NOMO-1 (cell line): ENCODE measurements at regions not wholly inside any gene's neighbourhood (a gene's known extent, or its start where the extent isn't known, plus 50 kb on each side); places are given as distances from the start of the nearest gene placed in this dataset.
"Not testable (repeated sequence)": the region's sequence is repeated elsewhere in the genome, so short reads cannot be mapped to it uniquely, and the experiment has no call there.

Experiments used
- DNase-seq, 2 experiments: peaks; one replicate each; lab custom pipeline; 2025; ENCODE audit not compliant: unreplicated experiment in 2 of 2; lab: John Stamatoyannopoulos, UW

DNA sequence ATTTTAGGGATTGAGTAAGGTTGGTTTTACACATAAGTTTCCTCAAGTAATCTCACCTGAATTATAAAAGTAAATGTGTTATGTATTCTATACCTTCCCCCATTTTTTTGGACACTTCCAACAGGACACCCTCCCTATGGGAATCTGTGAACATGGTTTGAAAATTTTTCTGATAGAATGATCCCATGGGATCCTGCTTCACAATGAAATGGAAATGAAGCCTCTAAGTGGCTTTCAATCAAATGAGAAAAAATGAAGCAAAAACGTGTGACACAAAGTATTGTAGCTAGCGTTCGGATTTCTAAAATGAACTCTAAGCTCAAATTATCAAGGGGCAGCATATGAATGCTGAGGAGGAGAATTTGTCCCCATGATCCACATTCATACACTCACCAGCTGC, 1006.8 kb downstream of the ADGRL2 start:
- DNase-seq = no peak

DNA sequence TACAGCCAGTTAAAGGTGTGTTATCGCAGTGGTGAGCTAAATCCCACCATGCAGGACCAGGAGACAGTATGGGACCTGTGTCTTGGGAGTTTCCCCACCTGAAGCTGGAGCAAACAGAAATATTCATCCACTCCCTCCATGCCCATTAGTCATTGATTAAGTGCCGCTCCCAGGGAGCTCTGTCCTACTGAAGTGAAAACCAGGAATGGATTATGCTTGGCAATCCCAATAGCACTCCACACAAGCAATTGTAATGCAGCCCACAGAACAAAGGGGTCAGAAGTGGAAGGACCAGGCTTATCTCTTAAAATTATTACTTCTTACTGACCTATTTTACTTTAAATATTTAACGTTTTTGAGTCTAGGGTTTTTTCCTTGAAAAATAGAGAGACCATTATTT, 1005.4 kb downstream of the ADGRL2 start:
- no peak for DNase-seq

DNA sequence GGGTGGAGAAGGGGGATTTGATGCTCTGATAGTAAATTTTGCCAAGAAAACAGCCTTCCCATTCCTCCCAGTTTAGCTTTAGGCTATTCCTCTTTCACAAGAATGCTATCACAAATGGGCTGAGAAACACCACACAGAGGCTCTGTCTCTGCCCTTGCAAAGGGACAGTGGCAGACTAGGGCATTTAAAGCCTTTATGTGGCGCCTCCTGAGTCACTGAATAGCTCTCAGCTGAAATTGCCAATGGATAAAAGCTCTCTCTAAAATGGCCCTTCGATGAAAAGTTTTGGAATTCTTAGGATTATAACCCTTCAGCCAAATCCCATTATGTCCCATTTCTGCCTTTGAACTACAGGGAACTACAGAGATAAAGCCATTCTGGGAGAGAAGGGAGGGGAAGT, 1000.4 kb downstream of the ADGRL2 start:
- no peak for DNase-seq

DNA sequence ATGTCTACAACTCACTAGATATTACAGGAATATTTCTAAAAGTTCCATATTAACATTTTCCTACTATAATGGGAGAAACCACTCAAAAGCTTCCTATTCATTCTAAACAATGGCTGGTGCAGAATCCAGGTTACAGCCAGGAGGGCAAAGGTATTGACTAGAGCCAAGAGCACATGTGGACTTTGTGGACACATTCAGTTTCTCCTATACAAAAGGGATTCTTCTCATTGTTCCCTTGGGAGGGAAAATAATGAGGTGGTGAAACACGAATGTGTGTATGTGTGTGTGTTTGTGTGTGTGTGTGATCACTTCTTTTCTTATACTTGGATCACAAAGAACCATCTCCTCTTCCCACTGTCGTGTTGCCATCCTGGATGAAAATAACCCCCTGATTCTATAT, 1000.0 kb downstream of the ADGRL2 start:
- no peak for DNase-seq

DNA sequence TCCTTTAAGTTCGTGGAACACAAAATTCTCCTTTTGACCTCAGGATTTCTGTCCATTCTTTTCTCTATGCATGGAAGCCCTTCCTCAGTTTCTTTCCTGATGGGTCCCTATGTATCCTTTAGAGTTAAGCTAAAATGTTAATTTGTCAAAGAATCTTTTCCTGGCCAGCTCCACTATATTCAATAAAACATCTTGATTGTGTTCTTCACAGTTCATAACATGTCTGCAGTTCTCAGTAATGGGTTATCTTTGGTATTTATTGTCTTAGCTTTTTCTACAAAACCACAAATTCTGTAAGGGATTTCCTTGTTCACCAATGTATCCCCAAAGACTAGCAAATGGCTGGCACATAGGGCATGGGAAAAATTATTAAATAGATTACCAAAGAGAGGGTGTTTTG, 998.5 kb downstream of the ADGRL2 start:
- DNase-seq = no peak

DNA sequence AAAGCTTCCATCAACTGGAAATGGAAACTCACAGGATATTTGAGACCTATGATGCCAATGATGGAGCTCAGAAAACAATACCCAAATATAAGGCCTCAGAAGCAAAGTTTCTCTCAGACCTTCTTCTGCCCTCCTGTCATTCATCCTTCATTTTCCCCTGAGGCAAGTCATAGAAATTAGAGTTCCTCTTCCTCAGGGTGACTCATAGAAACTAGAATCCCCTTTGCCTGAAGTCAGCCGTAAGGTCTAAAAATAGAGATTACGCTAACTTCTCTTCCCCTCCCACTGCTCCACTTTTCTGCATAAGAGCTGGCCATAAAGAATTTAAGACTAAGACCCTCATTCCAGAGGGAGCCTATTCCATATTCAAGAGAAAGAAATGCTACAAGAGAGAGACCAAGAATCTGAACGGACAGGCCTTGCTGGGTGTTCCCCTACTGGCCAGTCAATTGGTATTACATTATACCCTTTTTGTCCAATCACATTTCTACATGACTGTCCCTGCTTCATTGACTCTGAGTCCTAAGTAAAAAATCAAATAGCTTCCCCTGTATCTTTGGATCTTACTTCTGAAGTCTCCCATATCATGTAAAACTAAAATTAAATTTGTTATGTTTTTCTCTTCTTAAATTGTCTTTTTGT, 994.9 kb downstream of the ADGRL2 start:
- peak; percentile 52 to 79 for DNase-seq

DNA sequence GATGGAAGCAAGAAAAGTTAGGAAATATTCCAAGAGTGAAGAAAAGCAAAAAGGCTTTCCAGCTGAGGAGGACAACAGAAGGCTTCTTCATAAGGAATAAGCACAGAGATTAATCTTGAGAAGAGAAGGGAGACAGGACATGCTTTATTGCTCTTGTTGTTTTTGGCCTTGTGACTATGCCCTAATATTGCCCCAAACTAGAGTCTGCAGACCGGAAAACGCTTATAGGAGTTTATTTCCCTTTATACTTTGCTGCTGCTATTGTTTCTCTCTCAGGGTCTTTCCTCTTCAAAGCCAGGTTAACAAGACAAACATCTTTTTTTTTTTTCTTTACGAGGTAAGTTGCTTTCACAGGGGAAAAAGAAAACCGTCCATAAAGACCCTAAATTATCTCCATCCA, 991.4 kb downstream of the ADGRL2 start:
- DNase-seq = no peak

DNA sequence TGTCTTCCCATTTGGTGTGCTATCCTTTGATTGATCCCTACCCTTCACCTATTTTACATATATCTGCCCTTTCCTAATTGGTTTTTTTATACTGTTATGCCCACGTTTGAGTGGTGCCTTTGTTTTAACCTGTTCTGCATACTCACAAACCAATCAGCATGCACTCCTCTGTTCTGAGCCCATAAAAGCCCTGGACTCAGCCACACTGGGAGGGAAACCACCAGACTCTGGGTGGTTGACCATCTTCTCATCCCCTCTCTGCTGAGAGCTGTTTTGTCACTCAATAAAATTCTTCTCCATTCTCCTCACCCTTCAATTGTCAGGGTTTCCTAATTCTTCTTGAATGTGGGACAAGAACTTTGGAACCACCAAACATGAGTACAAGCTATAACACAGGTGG, 989.8 kb downstream of the ADGRL2 start:
- no peak for DNase-seq

DNA sequence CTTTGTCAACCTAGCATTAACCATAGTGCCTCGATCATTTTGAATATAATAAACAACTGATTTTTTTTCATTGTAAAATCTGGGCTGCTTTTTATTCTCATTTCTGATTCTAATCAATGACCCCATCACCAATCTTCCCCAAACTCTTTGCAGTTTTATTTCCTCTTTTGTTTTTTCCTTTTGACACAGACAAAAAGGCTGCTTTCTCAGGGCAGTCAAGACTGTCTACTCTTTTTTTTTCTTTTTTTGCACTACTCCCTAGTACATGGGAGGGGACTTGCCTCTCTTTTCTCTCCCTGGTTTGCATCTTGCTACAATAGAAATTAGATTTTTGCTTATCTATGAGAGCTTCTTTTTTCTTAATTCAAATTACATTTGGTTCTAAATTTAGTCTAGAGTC, 987.9 kb downstream of the ADGRL2 start:
- peak in 1 of 2 experiments; percentile 5 for DNase-seq

DNA sequence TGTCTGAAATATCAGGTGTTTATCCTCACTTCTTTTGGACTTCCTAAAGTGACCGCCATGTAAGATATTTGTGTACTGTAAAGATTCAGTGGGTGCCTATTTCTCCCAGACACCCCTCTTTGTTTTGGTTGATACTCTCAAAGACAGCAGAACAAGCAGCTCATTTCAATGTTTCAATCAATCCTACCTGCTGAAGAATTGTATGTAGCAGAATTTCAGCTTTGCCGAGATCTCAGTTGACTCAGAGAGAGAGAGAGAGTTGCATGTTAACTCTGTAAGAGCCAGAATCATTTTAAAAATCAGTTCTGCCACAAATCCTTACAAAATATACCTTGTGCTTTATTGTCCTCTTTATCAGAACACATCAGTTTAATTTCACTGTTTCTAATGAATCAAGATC, 987.3 kb downstream of the ADGRL2 start:
- DNase-seq = no peak

DNA sequence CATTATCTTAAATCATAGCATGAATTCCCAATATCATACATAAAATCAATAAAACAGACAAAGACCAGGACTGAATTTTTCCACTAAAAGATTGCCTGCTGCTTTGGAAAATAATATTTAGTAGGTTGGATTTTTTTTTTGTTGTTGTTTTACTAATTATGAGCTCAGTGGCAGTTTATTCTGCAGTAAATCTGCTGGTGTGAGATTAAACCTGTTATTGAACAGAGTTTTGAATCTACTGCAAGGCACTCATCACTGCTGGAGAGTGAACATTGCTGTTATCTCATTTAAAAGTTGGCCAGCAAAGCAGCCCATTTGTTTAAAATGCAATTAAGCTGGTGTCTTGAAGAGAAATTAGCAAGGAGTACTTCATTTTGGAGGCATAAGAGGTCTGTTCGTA, 986.1 kb downstream of the ADGRL2 start:
- DNase-seq = no peak

DNA sequence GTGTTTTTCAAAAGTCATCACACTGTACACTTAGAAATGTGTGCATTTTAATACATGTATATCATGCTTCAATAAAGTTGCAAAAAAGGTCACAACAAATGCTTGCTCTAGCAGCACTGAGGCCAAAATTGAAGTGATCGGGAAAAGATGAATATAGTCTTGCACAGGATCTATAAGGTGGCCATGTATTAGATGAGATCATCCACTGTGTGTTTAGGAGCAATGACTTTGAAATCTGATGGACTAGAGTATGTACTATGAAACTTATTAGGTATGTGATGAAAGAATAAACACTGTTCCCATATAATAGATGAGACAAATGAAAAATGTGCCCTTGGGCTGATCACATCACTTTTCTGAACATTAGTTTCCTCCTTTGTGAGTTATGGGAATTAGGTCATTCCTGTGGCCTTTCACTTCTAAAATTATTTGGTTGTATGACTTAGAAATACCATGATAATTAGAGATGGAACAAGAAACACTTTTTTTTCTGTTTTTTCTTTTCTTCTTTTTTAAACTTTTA, 984.6 kb downstream of the ADGRL2 start:
- DNase-seq = no peak

DNA sequence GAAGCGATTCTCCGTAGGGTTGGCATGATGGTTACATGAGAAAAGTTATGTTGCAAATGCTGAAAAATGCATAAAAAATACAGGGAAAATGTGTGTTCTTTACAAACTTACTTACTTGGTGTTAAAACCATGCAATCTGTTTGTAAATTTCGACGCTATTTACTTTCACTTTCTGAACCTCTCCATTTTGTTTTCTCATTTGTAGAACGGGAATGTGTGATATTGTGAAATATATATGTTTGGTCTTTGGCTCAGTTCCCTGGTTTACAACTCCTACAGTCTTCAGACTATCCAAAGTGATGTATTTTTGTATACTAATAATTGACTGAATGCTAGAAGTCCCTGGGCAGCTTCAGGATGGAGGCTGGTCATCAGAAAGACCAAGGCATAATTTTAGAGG, 982.3 kb downstream of the ADGRL2 start:
- DNase-seq = no peak

DNA sequence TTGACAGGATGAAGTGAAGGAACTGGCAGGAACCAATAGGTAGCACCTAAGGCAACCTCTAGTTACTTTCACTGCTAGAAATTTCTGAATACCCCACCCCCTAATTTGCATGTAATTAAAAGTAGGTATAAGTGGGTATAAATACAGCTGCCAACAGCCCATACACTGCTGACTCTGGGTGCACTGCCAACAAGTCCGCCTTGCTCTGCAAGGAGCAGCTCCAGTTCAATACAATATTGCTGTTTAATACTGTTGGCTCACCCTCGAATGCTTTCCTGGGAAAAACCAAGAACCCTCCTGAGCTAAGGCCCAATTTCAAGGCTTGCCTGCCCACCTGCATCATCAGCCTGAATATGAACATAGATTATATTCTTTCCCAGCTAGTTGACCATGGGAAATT, 981.9 kb downstream of the ADGRL2 start:
- DNase-seq = no peak

DNA sequence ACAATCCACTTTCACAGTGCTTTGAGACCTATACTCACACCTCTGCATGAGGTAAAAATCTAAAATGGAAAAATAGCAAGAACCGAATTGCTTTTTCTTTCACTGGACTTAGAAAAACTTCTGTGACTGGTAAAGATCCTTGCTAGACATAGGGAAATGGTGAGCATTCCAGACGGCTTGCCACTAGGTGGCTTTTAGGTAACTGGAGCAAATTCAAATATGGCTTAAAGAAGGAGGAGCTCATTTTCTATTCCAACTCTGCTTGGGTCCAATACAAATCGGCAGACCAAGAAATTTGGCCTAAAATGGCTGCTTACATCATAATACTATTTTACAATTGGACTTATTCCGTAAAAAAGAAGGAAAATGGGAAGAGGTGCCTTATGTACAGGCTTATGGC, 977.9 kb downstream of the ADGRL2 start:
- DNase-seq = no peak

DNA sequence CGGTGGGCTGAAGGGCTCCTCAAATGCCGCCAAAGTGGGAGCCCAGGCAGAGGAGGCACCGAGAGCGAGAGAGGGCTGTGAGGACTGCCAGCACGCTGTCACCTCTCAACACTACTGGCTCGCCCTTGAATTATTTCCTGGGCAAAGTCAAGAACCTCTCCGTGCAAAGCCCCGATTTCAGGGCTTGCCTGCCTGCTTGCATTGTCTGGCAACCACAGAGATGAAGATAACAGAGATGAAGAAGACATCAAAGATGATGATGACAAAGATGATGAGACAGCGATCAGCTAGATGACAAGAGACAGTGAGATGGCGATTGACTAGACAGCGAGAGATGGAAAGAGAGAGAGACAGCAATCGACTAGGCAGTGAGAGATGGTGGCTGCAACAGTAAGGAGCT, 976.5 kb downstream of the ADGRL2 start:
- no peak for DNase-seq

DNA sequence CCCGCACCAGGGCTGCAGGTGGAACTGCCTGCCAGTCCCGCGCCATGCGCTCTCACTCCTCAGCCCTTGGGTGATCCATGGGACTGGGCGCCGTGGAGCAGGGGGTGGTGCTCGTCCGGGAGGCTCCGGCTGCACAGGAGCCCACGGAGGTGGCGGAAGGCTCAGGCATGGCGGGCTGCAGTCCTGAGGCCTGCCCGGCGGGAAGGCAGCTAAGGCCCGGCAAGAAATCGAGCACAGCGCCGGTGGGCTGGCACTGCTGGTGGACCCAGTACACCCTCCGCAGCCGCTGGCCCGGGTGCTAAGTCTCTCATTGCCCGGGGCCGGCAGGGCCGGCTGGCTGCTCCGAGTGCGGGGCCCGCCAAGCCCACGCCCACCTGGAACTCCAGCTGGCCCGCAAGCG, 976.0 kb downstream of the ADGRL2 start:
- DNase-seq = not testable (repeated sequence)

DNA sequence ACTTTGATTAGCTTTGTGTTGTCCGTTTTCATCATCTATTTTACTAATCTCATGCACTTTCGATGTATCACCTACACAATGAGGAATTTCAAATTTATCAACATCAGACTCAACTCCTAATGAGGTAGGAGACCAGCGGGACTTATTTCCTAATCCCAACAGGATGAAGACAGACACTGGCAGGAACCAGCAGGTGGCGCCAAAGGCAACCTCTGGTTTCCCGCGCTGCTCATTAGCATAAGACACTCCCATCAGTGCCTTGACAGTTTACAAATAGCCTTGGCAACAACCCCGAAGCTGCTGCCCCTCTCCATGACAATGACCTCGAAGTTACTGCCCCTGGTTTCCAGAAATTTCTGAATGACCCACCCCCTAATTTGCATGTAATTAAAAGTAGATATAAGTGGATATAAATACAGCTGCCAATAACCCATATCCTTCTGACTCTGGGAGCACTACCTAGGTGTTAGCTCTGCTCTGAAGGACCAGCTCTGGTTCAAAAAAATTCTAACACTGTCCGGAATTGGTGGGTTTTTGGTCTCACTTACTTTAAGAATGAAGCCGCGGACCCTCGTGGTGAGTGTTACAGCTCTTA, 974.8 kb downstream of the ADGRL2 start:
- DNase-seq = no peak

DNA sequence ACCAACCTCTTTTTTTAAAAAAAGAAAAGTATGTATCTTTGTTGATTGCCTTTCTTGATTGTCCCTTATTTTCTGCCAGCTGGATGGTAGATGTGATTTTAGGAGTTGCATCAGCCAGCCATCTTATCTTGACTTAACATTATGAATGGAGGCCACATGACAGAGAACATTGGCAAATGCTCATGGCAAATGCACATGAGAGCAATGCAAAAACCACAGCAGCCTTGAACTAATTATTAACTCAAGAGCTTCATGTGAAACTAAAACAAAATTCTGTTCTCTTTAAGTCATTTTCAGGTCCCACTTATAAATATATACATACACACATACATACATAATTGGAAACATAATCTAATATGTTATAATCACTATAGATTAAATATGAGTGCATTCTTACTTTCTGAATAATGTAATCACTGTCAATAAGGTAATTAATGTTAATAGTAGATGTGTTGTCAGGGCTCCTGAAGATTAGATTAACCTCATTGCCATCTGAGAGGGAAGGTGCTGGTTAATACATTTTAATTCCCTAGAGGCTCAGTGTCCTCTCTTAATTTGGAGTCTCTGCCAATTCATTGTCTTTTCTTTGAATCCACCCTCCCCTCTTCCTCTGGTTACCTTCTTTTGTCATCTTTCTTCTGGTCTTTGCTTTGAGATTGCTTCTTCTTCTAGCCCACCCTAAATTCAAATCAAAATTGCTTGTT, 962.2 kb downstream of the ADGRL2 start:
- DNase-seq = no peak

DNA sequence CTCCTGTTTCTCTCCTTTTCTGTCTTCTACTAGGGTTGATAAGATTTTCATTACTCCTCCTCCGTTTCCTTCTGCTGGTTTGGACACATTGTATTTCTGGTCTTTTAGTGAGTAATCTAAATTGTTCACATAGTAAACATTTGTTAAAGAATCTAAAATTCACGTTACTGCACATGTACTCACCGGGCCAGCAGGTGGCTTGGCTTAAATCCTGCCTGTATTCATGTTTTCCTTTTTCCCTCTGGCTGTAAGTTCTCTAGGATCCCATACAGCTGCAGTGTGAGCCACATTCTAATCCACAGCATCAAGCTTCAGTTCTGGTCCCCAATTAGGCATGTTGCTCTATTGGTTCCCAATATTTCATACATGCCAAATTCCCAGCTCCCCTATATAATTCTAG, 958.3 kb downstream of the ADGRL2 start:
- DNase-seq = no peak

DNA sequence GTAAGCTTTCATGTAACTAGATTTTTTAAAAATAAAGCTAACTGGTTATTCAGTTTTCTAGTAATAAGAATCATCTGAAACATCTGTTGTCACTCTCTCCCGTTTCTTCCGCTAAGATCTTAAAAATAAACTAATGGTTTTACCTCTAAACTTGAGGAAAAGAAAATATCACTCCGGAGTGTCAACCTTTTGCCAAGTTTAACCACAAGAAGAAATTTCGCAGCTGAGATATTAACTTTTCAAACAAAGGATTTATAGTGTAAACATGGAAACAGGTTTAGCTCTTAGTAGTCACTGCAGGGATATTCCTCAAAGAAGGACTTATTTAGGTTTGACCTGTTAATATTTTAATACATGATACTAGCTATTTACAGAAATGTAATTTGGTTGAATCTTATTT, 954.9 kb downstream of the ADGRL2 start:
- DNase-seq = no peak

DNA sequence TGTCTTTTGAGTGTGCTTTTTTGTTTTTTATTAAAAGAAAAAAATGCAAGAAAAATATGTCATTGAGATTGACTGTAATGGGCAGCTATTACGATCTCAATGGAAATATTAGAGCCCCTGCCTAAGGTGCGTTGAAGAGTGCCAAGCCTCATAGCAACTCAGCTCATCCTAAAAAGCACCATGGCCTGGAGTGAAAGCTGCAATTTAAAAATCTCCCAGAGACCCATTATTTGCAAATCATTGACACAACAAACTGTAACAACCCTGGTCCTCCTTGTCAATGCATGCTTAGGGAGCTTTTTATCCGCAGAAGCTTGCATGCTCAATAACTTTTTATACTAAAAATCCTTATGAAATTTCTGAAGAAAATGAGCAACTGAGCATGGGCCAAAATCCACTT, 954.5 kb downstream of the ADGRL2 start:
- DNase-seq = no peak
